GM19025 (cell line): ENCODE measurements at regions not wholly inside any gene's neighbourhood (a gene's known extent, or its start where the extent isn't known, plus 50 kb on each side); places are given as distances from the start of the nearest gene placed in this dataset.

Experiments used
- ATAC-seq: cut with Tn5 transposase; IDR thresholded peaks from one replicate; pipeline ENCODE4 v1.9.1; 2021; ENCODE audit warnings: mild to moderate bottlenecking, low read depth, moderate library complexity; ENCODE audit not compliant: unreplicated experiment

DNA sequence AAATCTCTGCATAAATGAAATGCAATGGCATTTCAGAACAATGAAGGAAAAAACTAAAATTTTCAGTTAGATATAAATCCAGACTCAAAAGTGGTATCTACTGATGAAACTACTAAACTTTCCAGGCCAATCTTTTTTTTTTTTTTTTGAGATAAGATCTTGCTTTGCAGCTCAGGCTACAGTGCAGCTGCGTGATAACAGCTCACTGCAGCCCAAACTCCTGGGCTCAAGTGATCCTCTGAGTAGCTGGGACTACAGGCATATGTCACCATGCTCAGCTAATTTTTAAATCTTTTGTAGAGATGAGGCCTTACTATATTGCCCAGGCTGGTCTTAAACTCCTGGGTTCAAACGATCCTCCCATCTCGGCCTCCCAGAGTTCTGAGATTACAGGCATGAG, 1228.2 kb upstream of the ADGRL3 start:
- ATAC-seq, result no peak

- ATAC-seq, result no peak
These were observed 1226.6 kb upstream of the ADGRL3 start for GRCh38 chr4:59973492-59973891.

DNA sequence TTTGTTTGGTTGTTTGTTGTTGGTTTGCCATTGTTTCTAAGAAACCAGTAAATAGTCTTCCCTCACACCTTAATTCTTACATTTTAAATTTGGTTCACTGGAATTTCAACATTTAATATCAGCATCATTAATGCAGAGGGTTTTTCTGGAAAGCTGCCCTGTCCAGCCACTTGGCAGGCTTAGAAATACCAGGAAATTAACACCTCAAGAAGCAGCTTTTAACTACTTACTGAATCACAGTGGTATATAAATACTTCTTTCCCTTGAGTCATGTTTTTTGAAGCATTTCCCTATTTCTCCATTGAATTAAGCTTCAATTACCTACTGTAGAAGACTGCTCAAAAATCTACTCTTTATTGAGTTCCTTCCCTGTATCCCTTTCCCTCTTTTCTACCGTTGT, 1221.1 kb upstream of the ADGRL3 start:
- ATAC-seq, result no peak

GRCh38 chr4:59983852-59984251, 1216.3 kb upstream of the ADGRL3 start:
- no peak for ATAC-seq

DNA sequence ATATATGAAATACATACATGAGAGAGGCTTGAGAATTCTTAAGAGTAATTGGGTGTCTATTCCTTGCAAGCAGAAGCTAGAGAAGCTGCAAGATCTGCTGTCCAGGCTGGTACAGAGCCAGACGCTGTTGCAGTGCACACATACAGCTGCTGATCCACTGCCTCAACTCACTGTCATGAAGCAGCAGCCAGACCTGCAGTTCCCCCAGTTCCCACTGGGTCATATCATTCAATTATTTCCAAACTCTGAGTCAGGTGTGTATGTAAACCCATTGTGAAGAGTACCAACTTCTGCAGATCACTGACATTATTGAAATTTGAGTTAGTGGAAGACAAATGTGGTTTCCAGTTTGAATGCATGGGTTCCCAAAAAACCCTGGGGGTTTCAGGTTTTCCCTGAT, 1212.8 kb upstream of the ADGRL3 start:
- no peak for ATAC-seq

- no peak for ATAC-seq
These were observed 1206.0 kb upstream of the ADGRL3 start for GRCh38 chr4:59994118-59994517.

- no peak for ATAC-seq
These were observed 1197.4 kb upstream of the ADGRL3 start for GRCh38 chr4:60002603-60003337.

GRCh38 chr4:60013464-60014184, 1186.5 kb upstream of the ADGRL3 start:
- no peak for ATAC-seq

- no peak for ATAC-seq
These were observed 1183.2 kb upstream of the ADGRL3 start for GRCh38 chr4:60016971-60017370.

- no peak for ATAC-seq
These were observed 1180.9 kb upstream of the ADGRL3 start for GRCh38 chr4:60019180-60019579.

DNA sequence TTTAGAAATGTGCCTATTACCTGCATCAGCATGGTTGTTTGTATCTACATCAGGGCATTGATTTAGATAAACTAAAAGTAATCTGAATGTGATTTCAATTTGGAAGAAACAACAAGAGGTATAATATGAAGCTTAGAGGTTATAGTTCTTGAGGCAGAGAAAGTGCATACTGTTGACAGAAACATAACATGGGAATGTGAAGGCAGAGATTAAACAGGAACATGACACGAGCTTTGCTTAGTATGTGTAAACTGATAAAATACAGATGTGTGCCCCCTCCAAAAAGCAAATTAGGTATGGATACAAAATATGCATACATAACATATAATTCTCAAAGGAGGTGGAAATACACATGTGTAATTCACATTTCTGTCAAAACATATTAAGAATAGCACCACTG, 1180.2 kb upstream of the ADGRL3 start:
- no peak for ATAC-seq

DNA sequence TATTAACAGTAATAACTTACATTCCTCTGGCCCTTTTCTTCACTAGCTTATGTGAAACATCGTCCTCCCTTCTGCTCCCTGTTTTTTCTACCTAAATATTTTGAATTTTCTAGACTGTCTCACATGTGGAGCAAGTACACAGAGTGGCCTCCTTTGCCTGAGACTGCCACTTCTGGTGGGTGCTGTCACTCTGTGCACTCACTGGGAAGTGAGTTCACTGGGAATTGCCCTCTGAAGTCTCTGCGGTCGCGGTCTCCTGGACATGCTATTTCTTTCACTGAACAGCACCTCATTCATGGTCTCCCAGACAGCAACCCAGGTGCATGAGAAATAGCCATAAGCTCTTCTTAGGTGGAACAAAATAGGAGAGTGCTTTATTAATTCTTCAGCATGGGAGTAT, 1179.7 kb upstream of the ADGRL3 start:
- no peak for ATAC-seq

- ATAC-seq, result no peak
These were observed 1166.3 kb upstream of the ADGRL3 start for GRCh38 chr4:60033826-60034225.

DNA sequence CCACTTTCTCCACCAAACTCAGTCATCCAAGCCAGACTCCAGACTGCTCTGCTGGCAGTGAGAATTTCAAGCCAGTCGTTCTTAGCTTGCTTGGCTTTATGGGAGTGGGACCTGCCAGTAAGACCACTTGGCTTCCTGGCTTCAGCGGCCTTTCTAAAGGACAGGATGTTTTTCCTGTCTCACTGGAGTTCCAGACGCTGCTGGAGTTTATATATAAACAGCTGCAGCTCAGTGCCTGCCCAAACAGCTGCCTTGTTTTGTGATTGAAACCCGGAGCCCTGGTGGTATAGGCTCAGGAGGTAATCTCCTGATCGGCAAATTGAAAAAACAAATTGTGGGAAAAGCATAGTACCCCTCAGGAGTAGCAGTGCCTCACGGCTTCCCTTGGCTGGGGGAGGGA, 1165.8 kb upstream of the ADGRL3 start:
- no peak for ATAC-seq

DNA sequence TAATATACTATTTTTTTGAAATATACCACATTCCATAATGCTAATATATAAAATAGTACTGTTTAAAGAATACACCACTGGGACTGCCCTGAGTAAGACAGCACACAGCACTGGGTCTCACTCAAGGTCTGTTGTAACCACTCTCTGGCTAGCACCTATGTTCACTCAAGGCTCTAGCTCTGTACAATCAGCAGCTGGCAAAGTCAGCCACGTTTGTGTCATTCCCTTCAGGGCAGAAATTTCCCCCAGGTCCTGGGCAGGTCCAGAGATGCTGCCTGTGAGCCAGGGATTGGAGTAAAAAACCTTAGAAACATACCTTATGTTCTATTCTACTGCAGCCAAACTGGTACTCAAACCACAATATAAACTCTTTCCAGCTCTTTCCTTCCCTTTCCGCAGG, 1160.2 kb upstream of the ADGRL3 start:
- ATAC-seq, result no peak

DNA sequence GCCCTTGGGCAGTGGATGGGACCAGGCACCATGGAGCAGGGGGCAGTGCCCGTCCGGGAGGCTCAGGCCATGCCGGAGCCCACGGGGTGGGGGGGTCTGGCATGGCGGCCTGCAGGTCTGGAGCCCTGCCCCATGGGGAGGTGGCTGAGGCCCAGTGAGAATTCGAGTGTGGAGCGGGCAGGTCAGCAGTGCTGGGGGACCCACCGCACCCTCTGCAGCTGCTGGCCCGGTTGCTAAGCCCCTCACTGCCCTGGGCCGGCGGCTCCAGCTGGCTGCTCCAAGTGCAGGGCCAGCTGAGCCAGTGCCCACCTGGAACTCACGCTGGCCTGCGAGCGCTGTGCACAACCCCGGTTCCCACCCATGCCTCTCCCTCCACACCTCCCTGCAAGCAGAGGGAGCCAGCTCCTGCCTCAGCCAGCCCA, 1157.9 kb upstream of the ADGRL3 start:
- ATAC-seq, result no peak

DNA sequence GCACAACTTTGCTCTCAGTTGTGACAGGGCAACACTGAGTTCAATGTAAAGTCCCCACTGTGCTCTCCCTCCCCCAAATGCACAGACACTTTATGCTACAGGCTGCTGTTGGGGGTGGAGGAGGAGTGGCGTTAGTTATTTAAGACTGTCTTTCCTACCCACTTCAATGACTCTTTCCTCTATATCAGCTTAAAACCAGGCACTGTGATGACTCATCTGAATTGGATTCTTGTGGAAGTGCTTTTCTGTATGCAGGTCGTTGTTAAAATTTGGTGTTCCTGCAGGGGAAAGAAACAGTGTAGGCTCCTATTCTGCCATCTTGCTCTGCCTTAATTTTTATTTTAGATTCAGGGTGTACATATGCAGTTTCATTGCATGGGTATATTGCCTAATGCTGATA, 1157.2 kb upstream of the ADGRL3 start:
- no peak for ATAC-seq

DNA sequence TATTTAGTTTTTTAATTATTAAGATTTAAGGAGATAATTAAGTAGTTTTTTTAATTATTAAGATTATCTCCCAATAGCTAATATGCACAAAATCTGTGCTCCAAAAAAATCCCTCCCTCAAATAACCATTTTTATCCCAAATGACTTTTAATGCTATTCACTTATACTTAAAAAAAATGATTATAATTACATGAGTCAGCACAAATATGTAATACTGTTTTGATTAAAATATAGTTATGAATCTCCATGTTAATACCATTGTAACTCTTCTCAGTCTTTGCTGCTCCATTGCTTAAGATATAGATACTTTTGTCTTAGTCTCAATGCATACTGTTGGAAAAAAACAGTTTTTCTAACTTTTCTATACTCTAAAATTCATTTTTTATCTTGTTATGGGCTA, 1121.1 kb upstream of the ADGRL3 start:
- no peak for ATAC-seq

DNA sequence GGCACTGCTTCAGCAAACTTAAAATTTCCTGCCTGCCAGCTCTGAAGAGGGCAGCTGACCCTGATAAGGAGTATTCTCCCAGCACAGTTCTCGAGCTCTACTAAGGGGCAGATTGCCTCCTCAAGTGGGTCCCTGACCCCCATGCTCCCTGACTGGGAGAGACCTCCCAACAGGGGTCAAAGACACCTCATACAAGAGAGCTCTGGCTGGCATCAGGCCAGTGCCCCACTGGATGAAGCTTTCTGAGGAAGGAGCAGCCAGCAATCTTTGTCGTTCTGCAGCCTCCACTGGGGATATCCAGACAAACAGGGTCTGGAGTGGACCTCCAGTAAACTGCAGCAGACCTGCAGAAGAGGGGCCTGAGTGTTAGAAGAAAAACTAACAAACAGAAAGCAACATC, 1118.3 kb upstream of the ADGRL3 start:
- no peak for ATAC-seq

- ATAC-seq, result no peak
These were observed 1111.2 kb upstream of the ADGRL3 start for GRCh38 chr4:60088807-60089486.

DNA sequence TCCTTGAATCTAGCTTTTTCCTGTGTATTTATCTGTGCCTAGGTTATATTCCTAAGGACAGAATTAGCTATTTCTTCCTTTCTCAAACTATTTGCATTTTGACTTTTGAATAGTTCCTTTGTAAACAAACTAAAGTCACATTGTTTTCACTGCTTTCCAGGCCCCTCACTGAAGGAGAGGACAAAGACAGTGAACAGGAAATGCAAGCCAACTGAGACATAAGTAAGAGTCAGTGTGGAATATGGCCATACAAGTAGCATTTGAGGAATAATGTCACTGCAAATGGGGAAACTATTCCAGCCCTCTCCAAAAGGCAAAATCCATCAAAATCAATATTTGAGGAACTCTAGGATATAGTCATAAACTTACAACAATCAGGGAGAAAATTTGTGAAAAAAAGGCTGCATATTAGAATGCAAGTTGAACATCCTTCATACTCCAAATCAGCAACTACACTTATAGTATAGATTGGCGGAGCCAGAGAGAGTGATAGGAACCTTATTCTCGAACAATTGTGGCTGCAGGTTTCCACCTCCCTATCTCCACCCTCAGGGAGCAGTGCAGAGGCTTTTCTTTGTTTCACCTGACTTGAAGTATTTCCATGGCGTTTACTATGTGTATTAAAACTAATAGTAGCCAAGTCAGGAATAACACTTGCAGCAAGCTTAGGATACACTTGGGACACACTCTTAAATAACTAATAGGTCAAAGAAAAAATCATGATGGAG, 1110.4 kb upstream of the ADGRL3 start:
- no peak for ATAC-seq
